ENCODE measurements at regions not wholly inside any gene's neighbourhood (a gene's known extent, or its start where the extent isn't known, plus 50 kb on each side); places are given as distances from the start of the nearest gene placed in this dataset.

- TF ChIP-seq POLR2A (IDR thresholded peaks at IDR 0.05) (no peak), CTCF (IDR thresholded peaks at IDR 0.05 in 4 of 5, conservative IDR thresholded peaks at IDR 0.05 in 1 of 5) (no peak)
- Histone ChIP-seq H3K27me3 (no peaks in the 10 kb centered on the region), H3K27ac (no peak overlapping the region), H3K9me3 (no peaks in the 10 kb centered on the region), H3K4me3 (no peak overlapping the region), H3K36me3 (no peaks in the 10 kb centered on the region), H3K4me1 (no peaks in the 10 kb centered on the region)
- DNase-seq (no peak), ATAC-seq (no peak)
- in situ Hi-C loops (cut with MboI; ENCODE audit: low sequenced_read_pairs in 4 of 4): no loop called here
- intact Hi-C loops (cut with DNase I; ENCODE audit: low total_unique reads): no loop called here
Observed at GRCh38 chr4:111535792-111536191, 609.5 kb upstream of the FAM241A start.

- ATAC-seq (no peak), DNase-seq (no peak)
- H3K27me3 ChIP-seq: no peaks in the 10 kb centered on the region
- no peak for TF ChIP-seq POLR2A (IDR thresholded peaks at IDR 0.05)
- no peak for TF ChIP-seq CTCF (IDR thresholded peaks at IDR 0.05 in 4 of 5, conservative IDR thresholded peaks at IDR 0.05 in 1 of 5)
- intact Hi-C loops (cut with DNase I; ENCODE audit: low total_unique reads): no loop called here
- no peak overlapping the region for H3K27ac ChIP-seq
- no peaks in the 10 kb centered on the region for H3K9me3 ChIP-seq
- no peak overlapping the region for H3K4me3 ChIP-seq
- no peaks in the 10 kb centered on the region for H3K4me1 ChIP-seq
- no peaks in the 10 kb centered on the region for H3K36me3 ChIP-seq
- in situ Hi-C loops (cut with MboI; ENCODE audit: low sequenced_read_pairs in 4 of 4): no loop called here
Observed at GRCh38 chr4:111537165-111537564, 608.1 kb upstream of the FAM241A start.

- in situ Hi-C loops (cut with MboI; ENCODE audit: low sequenced_read_pairs in 4 of 4): no loop called here
- ATAC-seq: no peak
Observed at GRCh38 chr4:111537871-111538270, 607.4 kb upstream of the FAM241A start.

GRCh38 chr4:111540671-111541070, 604.6 kb upstream of the FAM241A start:
- ATAC-seq (no peak), DNase-seq (no peak)
- in situ Hi-C loops (cut with MboI; ENCODE audit: low sequenced_read_pairs in 4 of 4): no loop called here
- Histone ChIP-seq H3K4me3 (no peak overlapping the region), H3K36me3 (no peaks in the 10 kb centered on the region), H3K9me3 (no peaks in the 10 kb centered on the region), H3K4me1 (no peaks in the 10 kb centered on the region), H3K27ac (no peak overlapping the region), H3K27me3 (no peaks in the 10 kb centered on the region)
- TF ChIP-seq CTCF (IDR thresholded peaks at IDR 0.05 in 4 of 5, conservative IDR thresholded peaks at IDR 0.05 in 1 of 5) (no peak), POLR2A (IDR thresholded peaks at IDR 0.05) (no peak)
- intact Hi-C loops (cut with DNase I; ENCODE audit: low total_unique reads): no loop called here

More at GRCh38 chr4:111537871-111538270, 607.4 kb upstream of the FAM241A start:
- Histone ChIP-seq H3K4me1 (no peaks in the 10 kb centered on the region), H3K4me3 (no peak overlapping the region), H3K27me3 (no peaks in the 10 kb centered on the region), H3K36me3 (no peaks in the 10 kb centered on the region), H3K9me3 (no peaks in the 10 kb centered on the region), H3K27ac (no peak overlapping the region)
- intact Hi-C loops (cut with DNase I; ENCODE audit: low total_unique reads): no loop called here
- no peak for DNase-seq
- no peak for TF ChIP-seq CTCF (IDR thresholded peaks at IDR 0.05 in 4 of 5, conservative IDR thresholded peaks at IDR 0.05 in 1 of 5)
- TF ChIP-seq POLR2A (IDR thresholded peaks at IDR 0.05): no peak

GRCh38 chr4:111542056-111542455, 603.2 kb upstream of the FAM241A start:
- Histone ChIP-seq H3K27me3 (no peaks in the 10 kb centered on the region), H3K27ac (no peak overlapping the region), H3K4me1 (no peaks in the 10 kb centered on the region), H3K4me3 (no peak overlapping the region), H3K9me3 (no peaks in the 10 kb centered on the region), H3K36me3 (no peaks in the 10 kb centered on the region)
- DNase-seq: no peak
- in situ Hi-C loops (cut with MboI; ENCODE audit: low sequenced_read_pairs in 4 of 4) (no loop called here), intact Hi-C loops (cut with DNase I; ENCODE audit: low total_unique reads) (no loop called here)
- ATAC-seq: no peak
- TF ChIP-seq POLR2A (IDR thresholded peaks at IDR 0.05): no peak
